Hematopoietic multipotent progenitor cell (in vitro differentiated cells): ENCODE measurements at regions not wholly inside any gene's neighbourhood (a gene's known extent, or its start where the extent isn't known, plus 50 kb on each side); places are given as distances from the start of the nearest gene placed in this dataset.

ENCODE experiments used
- DNase-seq, 3 donors: peaks; one replicate each; pipeline ENCODE4 v3.0.0-alpha.2; 2011 to 2015; ENCODE audit warnings: low read depth in 2 of 3, low spot score in 2 of 3

DNA sequence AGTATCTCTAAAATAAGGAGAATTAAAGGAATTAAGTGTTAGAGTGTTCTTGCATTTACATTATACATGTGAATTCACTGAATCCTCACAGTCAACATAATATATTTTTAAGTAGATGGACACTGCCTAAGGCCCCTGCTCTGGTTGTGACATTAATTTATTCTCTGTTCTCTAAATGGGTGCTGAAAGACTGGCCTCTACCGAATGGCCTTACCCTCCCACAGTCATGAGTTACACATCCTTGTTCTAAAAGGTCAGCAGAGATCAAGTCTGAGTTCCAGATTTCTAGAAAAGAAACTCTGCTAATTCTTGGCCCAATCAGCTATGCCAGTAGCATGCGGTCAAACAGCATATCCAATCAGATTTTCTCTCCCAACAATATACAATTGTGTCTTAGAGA is 193.2 kb downstream of the TM2D1 start:
- DNase-seq: no peak

DNA sequence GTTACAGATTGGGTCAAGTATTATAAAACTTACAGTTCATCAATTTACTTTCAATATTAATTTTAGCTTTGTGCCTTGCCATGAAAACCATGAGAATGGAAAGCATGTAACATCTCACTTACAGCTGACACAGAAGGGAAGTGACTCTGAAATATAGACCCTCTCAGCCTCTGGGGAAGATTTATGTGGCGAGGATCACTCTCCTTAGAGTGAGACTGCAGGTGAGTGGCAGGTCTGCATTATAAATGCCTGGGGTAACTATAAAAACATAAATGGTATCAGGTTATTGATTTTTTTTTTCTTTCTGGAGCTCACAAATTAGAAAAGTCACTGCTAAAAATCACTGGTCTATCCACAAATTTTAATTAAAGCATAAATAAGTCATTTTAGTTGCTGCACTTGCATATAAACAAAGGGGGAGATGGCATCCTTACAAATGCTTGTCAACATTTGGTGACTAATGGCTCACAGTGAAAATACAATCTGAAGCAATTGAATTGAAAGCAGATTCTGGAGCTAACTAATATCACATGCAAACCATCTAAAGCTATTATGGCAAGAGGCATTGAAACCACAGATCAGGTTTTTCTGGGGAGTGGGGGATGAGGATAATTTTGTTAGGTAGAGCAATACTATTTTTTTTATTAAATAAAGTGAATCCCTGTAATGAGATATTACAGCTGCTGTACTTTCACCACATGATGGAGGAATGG is 200.9 kb downstream of the TM2D1 start:
- DNase-seq: peak in 1 of 3 donors; percentile 4

DNA sequence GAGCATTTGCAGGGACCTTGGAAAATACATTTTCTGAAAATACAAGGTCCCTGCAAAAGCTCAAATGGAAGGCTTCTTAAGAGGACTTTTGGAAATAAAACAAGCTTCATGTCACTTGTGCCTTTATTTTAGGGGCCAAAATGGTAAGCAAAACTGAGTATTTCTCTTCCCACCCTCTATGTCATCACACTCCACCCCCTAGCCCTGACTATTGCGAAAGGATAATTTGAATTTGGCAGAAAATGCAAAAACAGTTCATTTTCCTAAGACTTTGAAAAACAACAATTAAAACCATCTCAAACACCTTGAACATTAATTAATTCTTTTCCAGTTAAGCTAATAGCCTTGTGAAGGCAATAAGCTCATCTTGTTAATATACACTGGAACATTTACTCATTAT is 201.7 kb downstream of the TM2D1 start:
- no peak for DNase-seq

DNA sequence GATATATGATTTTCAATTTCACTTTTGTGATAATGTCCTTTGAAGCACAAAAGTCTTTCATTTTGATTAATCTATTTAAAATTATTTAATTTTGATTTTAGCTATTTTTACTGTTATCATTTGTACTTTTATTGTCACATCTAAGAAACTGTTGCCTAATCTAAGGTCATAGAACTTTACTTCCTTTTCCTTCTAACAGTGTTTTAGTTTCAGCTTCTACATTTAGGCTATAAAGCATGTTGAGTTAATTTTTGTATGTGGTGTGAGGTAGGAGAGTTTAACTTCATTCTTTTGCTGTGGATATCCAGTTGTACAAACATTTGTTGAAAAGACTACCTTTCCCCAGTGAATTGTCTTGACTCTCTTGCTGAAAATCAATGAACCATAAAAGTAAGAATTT is 204.5 kb downstream of the TM2D1 start:
- no peak for DNase-seq

DNA sequence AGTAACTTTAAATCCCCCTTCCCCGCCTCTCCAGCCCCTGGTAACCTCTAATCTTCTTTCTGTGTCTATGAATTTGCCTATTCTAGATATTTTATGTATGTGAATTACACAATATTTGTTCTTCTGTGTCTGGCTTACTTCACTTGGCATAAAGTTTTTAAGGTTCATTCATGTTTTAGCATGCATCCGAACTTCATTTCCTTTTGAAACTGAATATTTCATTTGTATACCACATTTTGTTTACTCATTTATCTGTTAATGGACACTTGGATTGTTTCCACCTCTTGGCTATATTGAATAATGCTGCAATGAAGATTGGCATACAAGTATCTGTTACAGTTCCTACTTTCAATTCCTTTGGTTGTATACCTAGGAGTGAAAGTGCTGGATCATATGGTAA is 205.3 kb downstream of the TM2D1 start:
- DNase-seq: no peak

DNA sequence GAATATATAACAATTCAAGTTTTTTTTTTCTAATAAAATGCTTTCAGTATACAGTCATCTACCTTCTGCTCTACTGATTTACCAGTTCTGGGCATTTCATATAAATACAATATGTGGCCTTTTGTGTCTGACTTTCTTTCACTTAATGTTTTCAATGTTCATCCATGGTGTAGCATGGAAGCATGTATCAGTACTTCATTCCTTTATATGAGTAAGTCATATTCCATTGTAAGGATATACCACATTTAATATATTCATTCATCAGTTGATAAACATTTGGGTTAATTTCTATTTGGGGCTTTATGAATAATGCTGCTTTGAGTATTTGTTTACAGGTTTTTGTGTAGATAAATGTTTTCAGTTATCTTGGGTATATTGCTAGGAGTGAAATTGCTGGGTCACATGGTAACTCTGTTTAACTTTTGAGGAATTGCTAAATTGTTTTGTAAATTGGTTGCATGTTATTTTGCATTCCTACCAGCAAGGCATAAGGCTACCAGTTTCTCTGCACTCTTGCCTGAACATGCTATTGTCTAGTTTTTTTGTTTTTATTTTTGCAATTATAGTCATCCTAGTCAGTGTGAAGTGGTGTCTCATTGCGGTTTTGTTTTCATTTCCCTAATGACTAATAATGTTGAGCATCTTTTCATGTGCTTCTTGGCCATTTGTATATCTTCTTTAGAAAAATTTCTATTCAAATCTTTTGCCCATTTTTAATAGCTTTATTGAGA is 206.1 kb downstream of the TM2D1 start:
- DNase-seq: no peak

DNA sequence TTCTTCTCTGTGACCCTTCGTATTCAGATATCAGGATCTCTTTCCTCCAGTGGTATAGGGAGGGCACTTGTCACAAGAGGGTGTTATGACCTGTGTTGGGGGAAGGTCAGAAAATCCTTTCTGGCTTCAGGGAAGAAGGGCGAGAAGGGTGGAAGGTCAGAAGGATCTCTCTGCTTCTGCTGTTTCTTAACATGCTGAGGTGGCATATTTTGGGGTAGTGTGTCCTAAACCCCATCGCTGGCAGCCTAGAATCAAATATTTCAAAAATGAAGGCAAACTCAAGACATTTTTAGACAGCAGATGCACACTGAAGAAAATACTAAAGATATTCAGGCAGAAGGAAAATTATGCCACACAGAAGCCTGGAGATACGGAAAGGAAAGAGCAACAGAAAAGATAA is 207.6 kb downstream of the TM2D1 start:
- no peak for DNase-seq

DNA sequence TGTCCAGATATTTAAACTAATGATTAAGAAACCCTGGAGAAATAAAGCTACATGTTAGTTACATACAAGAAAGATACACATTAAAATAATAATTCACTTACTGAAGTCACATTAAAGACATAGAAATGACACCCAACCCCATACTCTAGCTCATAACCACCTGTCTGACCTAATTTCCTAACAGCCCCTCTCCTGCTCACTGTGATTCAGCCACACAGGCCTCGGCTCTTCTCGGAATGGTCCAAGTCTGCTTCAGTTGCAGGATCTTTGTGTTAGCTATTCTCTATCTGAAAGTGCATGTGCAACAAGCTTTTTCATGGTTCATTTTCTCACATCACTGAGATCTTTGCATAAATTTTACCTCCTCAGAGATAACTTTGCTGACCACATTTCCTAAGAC is 209.8 kb downstream of the TM2D1 start:
- no peak for DNase-seq
